HG03521 (cell line): ENCODE measurements at regions not wholly inside any gene's neighbourhood (a gene's known extent, or its start where the extent isn't known, plus 50 kb on each side); places are given as distances from the start of the nearest gene placed in this dataset.

Experiments
- ATAC-seq: cut with Tn5 transposase; IDR thresholded peaks from one replicate; pipeline ENCODE4 v1.9.1; 2021; ENCODE audit warnings: mild to moderate bottlenecking, moderate library complexity; ENCODE audit not compliant: unreplicated experiment

- ATAC-seq, result no peak
Observed at GRCh38 chr11:26278354-26278753, 53.6 kb upstream of the ANO3 start.
